OCI-LY7 (cell line): ENCODE measurements at regions not wholly inside any gene's neighbourhood (a gene's known extent, or its start where the extent isn't known, plus 50 kb on each side); places are given as distances from the start of the nearest gene placed in this dataset.

Experiments used
- EZH2phosphoT487 ChIP-seq: fragments of 200-600 bp; sonication (generic); IDR thresholded peaks from 2 replicates; pipeline ENCODE4 v1.6.1; 2018; ENCODE audit warnings: low read depth, borderline replicate concordance, mild to moderate bottlenecking, mixed run types, antibody characterized with exemption, low read length, moderate library complexity, mixed read lengths
- TF ChIP-seq, protein P1 (sequence below): fragments of 200-600 bp; sonication (generic); conservative IDR thresholded peaks from 2 replicates; pipeline ENCODE4 v1.5.1; 2014; ENCODE audit warnings: mild to moderate bottlenecking, antibody characterized with exemption, low read length, moderate library complexity, mixed read lengths

- TF ChIP-seq EZH2phosphoT487: no peak
- TF ChIP-seq, protein P1, sequence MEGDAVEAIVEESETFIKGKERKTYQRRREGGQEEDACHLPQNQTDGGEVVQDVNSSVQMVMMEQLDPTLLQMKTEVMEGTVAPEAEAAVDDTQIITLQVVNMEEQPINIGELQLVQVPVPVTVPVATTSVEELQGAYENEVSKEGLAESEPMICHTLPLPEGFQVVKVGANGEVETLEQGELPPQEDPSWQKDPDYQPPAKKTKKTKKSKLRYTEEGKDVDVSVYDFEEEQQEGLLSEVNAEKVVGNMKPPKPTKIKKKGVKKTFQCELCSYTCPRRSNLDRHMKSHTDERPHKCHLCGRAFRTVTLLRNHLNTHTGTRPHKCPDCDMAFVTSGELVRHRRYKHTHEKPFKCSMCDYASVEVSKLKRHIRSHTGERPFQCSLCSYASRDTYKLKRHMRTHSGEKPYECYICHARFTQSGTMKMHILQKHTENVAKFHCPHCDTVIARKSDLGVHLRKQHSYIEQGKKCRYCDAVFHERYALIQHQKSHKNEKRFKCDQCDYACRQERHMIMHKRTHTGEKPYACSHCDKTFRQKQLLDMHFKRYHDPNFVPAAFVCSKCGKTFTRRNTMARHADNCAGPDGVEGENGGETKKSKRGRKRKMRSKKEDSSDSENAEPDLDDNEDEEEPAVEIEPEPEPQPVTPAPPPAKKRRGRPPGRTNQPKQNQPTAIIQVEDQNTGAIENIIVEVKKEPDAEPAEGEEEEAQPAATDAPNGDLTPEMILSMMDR: no peak
Measured at GRCh38 chr3:36193448-36193847, 186.9 kb upstream of the STAC start.
